ENCODE measurements at regions not wholly inside any gene's neighbourhood (a gene's known extent, or its start where the extent isn't known, plus 50 kb on each side); places are given as distances from the start of the nearest gene placed in this dataset.

DNA sequence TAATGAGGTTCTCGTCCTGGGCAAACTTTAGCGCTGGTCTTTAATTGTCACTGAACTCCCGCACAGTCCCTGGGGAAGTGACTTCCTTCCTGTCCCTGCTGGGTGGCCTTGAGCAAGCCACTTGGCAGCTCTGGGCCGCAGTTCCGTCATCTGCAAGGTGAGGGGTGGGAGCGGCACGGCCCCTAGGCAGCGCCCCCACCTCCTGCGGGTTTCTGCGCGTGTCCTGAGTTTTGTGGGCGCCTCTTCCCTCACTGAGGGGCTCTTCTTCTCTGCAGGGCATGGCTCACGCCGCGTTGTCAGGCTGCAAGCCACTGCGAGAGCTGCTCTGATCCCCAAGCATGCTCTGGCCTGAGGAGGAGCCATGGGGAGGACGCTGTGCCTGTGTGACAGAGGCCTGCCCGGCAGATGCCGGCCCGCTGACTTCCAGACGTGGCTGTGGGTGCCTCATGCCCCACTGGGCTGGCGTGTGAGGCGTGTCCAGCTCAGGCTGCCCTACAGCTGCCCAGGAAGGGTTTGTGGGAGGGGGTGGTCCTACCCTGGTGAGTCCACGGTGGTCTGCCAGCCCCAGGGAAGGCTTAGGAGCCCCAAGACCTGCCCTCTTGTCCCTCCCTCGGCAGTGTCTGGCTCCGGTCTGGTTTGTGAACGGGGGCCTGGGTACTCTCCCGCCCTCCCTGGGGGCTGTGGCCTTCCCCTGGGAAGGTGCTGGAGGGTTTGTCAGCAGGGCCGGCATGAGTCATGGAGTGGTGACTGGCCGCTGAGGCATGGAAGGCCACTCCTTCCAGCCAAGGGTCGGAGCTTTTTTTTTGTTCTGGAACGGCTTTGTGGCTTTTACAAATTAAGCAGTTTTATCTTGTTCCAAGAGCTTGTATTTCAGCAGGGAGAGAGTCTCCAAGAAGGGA, 182.0 kb downstream of the SEC14L1 start (continued):
- TF ChIP-seq TCF7L2 (IDR thresholded peaks at IDR 0.05; ENCODE audit: low read depth, low read length), result no peak
- TF ChIP-seq, protein P1, sequence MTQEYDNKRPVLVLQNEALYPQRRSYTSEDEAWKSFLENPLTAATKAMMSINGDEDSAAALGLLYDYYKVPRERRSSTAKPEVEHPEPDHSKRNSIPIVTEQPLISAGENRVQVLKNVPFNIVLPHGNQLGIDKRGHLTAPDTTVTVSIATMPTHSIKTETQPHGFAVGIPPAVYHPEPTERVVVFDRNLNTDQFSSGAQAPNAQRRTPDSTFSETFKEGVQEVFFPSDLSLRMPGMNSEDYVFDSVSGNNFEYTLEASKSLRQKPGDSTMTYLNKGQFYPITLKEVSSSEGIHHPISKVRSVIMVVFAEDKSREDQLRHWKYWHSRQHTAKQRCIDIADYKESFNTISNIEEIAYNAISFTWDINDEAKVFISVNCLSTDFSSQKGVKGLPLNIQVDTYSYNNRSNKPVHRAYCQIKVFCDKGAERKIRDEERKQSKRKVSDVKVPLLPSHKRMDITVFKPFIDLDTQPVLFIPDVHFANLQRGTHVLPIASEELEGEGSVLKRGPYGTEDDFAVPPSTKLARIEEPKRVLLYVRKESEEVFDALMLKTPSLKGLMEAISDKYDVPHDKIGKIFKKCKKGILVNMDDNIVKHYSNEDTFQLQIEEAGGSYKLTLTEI (CRISPR knock-in tag; conservative IDR thresholded peaks at IDR 0.05), result no peak
- no peak for TF ChIP-seq CEBPB (IDR thresholded peaks at IDR 0.05; ENCODE audit: borderline replicate concordance, low read depth, low read length)
- TF ChIP-seq FOXJ3 (CRISPR knock-in tag; IDR thresholded peaks at IDR 0.05; ENCODE audit: borderline replicate concordance), result no peak
- TF ChIP-seq, protein P2, sequence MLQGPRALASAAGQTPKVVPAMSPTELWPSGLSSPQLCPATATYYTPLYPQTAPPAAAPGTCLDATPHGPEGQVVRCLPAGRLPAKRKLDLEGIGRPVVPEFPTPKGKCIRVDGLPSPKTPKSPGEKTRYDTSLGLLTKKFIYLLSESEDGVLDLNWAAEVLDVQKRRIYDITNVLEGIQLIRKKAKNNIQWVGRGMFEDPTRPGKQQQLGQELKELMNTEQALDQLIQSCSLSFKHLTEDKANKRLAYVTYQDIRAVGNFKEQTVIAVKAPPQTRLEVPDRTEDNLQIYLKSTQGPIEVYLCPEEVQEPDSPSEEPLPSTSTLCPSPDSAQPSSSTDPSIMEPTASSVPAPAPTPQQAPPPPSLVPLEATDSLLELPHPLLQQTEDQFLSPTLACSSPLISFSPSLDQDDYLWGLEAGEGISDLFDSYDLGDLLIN (CRISPR knock-in tag; IDR thresholded peaks at IDR 0.05; ENCODE audit: borderline replicate concordance), result no peak
- TF ChIP-seq, protein P3, sequence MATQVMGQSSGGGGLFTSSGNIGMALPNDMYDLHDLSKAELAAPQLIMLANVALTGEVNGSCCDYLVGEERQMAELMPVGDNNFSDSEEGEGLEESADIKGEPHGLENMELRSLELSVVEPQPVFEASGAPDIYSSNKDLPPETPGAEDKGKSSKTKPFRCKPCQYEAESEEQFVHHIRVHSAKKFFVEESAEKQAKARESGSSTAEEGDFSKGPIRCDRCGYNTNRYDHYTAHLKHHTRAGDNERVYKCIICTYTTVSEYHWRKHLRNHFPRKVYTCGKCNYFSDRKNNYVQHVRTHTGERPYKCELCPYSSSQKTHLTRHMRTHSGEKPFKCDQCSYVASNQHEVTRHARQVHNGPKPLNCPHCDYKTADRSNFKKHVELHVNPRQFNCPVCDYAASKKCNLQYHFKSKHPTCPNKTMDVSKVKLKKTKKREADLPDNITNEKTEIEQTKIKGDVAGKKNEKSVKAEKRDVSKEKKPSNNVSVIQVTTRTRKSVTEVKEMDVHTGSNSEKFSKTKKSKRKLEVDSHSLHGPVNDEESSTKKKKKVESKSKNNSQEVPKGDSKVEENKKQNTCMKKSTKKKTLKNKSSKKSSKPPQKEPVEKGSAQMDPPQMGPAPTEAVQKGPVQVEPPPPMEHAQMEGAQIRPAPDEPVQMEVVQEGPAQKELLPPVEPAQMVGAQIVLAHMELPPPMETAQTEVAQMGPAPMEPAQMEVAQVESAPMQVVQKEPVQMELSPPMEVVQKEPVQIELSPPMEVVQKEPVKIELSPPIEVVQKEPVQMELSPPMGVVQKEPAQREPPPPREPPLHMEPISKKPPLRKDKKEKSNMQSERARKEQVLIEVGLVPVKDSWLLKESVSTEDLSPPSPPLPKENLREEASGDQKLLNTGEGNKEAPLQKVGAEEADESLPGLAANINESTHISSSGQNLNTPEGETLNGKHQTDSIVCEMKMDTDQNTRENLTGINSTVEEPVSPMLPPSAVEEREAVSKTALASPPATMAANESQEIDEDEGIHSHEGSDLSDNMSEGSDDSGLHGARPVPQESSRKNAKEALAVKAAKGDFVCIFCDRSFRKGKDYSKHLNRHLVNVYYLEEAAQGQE (IDR thresholded peaks at IDR 0.05; ENCODE audit: borderline replicate concordance in 1 of 2, low read depth in 1 of 2, low read length in 2 of 2), result no peak
- no peak for TF ChIP-seq HNRNPK (IDR thresholded peaks at IDR 0.05; ENCODE audit: low read depth, low read length, poor library complexity, severe bottlenecking)
- TF ChIP-seq, protein P4, sequence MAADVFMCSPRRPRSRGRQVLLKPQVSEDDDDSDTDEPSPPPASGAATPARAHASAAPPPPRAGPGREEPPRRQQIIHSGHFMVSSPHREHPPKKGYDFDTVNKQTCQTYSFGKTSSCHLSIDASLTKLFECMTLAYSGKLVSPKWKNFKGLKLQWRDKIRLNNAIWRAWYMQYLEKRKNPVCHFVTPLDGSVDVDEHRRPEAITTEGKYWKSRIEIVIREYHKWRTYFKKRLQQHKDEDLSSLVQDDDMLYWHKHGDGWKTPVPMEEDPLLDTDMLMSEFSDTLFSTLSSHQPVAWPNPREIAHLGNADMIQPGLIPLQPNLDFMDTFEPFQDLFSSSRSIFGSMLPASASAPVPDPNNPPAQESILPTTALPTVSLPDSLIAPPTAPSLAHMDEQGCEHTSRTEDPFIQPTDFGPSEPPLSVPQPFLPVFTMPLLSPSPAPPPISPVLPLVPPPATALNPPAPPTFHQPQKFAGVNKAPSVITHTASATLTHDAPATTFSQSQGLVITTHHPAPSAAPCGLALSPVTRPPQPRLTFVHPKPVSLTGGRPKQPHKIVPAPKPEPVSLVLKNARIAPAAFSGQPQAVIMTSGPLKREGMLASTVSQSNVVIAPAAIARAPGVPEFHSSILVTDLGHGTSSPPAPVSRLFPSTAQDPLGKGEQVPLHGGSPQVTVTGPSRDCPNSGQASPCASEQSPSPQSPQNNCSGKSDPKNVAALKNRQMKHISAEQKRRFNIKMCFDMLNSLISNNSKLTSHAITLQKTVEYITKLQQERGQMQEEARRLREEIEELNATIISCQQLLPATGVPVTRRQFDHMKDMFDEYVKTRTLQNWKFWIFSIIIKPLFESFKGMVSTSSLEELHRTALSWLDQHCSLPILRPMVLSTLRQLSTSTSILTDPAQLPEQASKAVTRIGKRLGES (CRISPR knock-in tag; IDR thresholded peaks at IDR 0.05; ENCODE audit: borderline replicate concordance), result no peak
- no peak for TF ChIP-seq ZKSCAN1 (IDR thresholded peaks at IDR 0.05; ENCODE audit: low read length)
- TF ChIP-seq, protein P5, sequence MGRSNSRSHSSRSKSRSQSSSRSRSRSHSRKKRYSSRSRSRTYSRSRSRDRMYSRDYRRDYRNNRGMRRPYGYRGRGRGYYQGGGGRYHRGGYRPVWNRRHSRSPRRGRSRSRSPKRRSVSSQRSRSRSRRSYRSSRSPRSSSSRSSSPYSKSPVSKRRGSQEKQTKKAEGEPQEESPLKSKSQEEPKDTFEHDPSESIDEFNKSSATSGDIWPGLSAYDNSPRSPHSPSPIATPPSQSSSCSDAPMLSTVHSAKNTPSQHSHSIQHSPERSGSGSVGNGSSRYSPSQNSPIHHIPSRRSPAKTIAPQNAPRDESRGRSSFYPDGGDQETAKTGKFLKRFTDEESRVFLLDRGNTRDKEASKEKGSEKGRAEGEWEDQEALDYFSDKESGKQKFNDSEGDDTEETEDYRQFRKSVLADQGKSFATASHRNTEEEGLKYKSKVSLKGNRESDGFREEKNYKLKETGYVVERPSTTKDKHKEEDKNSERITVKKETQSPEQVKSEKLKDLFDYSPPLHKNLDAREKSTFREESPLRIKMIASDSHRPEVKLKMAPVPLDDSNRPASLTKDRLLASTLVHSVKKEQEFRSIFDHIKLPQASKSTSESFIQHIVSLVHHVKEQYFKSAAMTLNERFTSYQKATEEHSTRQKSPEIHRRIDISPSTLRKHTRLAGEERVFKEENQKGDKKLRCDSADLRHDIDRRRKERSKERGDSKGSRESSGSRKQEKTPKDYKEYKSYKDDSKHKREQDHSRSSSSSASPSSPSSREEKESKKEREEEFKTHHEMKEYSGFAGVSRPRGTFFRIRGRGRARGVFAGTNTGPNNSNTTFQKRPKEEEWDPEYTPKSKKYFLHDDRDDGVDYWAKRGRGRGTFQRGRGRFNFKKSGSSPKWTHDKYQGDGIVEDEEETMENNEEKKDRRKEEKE (IDR thresholded peaks at IDR 0.05), result no peak
- no peak for TF ChIP-seq ZNF598 (CRISPR knock-in tag; IDR thresholded peaks at IDR 0.05; ENCODE audit: borderline replicate concordance)
- TF ChIP-seq, protein P6, sequence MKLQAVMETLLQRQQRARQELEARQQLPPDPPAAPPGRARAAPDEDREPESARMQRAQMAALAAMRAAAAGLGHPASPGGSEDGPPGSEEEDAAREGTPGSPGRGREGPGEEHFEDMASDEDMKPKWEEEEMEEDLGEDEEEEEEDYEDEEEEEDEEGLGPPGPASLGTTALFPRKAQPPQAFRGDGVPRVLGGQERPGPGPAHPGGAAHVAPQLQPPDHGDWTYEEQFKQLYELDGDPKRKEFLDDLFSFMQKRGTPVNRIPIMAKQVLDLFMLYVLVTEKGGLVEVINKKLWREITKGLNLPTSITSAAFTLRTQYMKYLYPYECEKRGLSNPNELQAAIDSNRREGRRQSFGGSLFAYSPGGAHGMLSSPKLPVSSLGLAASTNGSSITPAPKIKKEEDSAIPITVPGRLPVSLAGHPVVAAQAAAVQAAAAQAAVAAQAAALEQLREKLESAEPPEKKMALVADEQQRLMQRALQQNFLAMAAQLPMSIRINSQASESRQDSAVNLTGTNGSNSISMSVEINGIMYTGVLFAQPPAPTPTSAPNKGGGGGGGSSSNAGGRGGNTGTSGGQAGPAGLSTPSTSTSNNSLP (IDR thresholded peaks at IDR 0.05; ENCODE audit: low read depth, low read length), result no peak

Data from HepG2 (cell line).